ENCODE measurements at regions not wholly inside any gene's neighbourhood (a gene's known extent, or its start where the extent isn't known, plus 50 kb on each side); places are given as distances from the start of the nearest gene placed in this dataset.

GRCh38 chr17:71970312-71970711 lies 150.5 kb upstream of the SOX9 start:
- no peak for DNase-seq

GRCh38 chr17:71974051-71974450 lies 146.8 kb upstream of the SOX9 start:
- no peak for DNase-seq

DNA sequence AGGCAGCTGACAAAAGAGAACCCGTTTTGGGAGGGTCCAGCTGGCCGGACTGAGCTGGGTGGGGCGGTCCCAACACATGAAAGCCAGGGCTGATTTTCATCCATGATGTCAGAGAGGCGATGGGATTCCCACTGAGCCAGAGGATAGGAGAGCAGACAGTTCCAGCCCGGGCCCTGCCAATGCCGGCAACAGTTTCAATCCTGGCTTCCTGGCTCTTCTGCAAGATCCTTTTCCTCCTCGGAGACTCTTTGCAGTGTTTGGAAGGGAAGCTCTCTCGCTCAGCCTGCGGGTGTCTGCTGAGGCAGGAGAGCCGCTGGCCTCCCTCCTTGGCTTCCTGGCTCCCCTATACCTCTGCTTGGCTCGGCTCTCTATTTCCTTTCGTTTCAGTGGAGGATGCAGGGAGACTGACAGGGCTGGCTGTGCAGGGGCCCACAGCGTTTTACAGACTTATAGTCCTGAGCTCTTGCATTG lies 145.5 kb upstream of the SOX9 start:
- no peak for DNase-seq

GRCh38 chr17:71976011-71976649 lies 144.7 kb upstream of the SOX9 start:
- DNase-seq, result no peak

DNA sequence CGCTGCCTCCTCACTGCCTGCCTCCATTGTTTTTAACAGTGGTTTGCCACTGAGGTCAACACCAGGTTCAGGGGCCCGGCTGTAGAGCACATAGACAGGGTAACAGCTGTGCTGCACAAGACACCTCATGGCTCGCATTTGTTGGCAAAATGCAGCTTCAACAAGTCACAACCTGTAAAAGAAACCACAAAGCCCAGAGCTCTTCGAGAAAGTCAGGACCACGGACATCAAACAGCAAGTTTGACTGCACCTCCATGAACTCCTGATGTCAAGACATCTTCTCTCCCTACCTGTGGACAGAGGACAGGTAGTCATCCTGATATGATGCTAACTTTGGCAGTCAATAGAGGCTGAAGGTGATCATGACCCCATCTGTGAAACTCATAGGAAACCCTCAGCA lies 142.4 kb upstream of the SOX9 start:
- DNase-seq, result no peak

DNA sequence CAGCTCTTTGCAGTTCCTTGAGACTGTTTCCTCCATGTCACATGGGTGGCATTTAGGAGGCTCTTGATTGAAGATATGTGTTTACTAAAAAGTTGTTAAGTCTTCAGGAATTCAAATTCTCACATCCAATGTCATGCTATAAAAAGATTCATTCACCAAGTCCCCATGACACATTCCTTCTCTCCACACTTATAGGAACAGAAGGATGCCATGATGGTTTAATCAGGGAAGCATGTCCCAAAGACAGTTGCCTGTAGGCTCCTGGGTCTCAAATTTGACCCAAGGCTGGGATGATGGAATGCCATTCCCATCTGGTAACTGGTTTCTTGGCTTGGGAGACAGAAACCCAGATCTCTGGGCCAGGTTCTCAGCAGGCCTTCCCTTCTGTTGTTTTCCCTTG lies 140.6 kb upstream of the SOX9 start:
- no peak for DNase-seq

DNA sequence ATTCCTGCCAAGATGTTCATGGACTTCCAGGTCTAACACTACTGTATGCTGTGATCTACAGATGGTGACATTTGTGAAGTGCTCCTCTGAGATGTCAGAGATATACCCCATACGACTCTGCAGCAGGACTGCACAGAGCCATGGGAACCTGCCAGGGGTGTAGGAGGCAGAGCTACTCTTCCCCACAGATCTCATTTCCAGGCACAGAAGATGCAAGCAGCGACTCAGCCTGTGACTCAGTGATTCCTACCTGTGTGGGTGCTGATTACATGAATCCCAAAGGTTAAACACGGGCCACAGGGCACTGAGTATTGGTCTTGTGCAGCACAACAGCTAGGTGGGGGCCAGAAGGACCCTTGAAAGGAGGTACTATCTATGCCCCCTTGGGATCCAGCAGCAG lies 137.0 kb upstream of the SOX9 start:
- no peak for DNase-seq

DNA sequence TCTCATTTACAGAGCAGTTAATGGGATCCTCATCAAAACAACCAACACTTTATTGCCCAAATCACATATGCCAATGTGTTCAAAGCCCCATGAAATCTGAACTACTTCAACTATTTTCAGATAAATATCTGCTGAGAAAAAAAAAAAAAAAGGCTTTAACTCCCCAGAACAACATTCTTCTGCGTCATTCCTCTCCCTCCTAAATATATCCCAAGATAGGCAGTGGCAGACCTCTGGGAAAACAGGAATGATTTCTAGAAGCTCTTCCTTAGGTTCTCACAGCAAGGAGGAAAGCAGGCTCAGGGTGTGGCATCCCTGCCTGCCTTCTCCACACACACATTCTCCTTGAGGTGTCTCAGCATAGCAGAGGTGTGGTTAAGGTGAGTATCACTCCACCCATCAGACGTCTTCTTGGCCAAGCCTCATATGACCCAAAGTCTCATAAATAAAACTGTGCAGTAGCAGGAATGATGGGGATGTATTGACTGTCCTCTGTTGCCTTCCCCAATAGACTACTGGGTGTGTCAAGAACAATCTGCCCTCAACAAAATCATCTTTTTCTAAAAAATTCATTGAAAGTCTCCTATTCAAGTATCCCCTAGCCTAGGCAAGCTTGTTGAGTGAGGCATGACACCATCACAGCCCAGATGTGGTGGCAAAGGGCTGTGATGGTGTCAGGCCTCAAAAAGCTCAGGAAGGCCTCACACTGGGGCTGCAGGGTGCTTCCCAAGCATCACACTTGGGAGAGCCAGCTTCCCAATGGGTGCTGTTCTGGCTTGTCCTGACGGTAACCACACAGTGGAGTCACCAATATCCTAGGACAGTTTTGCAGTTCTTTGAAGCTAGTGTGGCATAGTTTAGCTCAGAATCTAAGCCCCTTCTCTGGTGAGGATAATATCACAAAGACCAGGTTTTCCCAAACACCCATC lies 135.4 kb upstream of the SOX9 start:
- no peak for DNase-seq

GRCh38 chr17:71986886-71987285 lies 133.9 kb upstream of the SOX9 start:
- no peak for DNase-seq

DNA sequence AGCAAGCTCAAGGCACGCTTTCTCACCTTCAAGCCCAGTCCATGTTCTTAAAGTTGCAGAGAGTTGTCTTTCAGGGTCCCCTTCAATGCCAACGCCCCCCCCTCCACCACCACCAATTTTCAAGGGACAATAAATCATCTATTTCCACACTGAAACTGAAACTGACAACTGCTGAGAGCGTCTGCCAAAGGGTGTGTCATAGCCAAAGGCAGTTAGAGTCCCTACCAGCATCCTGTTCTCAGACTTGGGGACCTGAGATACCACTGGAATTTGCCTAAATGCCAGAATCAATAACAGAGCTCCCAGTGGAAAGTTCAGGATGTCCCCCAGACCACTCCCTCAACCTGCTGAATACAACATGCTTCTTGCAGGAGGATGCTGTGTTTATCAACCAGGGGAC lies 133.2 kb upstream of the SOX9 start:
- no peak for DNase-seq

GRCh38 chr17:71989117-71989516 lies 131.7 kb upstream of the SOX9 start:
- no peak for DNase-seq

GRCh38 chr17:71993363-71993762 lies 127.5 kb upstream of the SOX9 start:
- DNase-seq, result no peak

GRCh38 chr17:71995590-71995989 lies 125.2 kb upstream of the SOX9 start:
- DNase-seq, result no peak

DNA sequence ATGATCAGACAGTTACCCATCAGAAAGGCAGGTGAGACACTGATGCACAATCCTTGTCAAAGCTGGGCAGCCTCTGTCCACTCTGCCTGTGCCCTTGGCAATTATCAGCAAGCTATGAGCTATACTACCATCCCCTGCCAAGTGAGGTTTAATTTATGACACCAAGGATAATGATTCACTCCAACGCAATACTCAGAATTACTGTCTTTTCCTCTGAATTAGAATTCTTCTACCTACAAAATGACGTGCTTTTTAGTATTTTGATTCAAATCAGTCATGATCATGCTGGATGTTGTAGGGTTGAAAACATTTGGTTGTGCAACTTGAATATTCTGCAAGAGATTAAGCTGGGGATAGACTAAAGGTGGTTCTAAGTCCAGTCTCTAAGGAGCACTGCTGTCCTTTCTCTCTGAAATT lies 116.8 kb upstream of the SOX9 start:
- no peak for DNase-seq

- no peak for DNase-seq
Measured at GRCh38 chr17:72004611-72005331, 116.0 kb upstream of the SOX9 start.

DNA sequence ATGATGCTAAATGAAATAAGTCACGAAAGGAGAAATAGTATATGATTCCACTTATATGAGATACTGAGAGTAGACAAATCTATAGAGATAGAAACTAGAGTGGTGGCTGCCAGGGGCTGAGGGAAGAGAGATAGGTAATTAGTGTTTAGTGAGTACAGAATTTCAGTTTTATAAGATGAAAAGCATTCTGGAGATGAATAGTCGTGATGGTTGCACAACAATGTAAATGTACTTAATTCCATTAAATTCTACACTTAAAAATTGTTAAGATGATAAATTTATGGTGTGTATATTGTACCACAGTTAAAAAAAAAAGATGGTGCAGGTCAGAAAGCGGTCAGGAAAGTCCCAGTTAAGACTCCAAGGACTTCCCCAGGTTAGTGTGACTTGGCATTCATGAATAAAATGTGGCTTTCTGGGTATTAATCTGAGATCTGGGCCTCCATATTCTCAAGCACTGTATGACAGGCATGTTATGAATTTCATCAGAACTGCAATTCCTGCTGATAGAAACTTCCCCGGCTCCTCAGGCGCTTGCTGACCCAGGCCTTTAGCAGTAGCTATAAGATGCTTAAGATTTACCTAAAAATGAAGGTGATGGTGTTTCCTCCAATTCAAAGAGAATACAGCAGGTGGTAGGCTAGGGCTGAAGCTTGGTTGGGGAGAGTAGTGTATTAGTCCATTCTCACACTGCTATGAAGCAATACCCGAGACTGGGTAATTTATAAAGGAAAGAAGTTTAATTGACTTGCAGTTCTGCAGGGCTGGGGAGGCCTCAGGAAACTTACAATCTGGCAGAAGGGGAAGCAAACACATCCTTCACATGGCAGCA lies 115.3 kb upstream of the SOX9 start:
- DNase-seq, result no peak

DNA sequence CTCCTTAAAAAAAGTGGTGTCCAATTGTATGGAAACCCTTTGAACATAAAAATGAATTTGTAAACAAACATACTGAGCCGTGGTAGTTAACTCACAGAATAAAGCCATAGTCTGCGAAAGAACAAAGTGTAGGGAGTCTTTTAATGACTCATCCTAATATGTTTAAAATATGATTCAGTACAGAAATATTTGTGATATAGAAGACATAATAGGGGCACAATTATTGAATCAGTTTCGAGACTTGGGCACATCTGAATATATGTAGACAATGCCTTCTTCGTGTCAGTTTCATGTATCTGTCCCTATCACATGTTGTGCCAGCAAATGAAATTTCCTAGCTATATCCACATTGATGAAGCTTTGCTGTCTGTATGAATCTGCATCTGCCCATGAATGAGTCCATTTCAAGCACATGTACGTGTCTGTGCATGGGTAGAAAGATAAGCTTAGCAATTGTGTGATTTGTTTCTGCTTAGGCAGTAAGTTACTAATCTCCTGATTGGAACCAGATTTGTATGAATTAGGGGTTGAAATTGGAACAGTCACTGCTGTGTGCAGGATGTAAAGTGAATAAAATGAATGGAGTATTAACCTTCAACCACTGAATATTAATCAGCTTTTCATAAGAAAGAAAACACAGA lies 112.5 kb upstream of the SOX9 start:
- DNase-seq, result no peak

GRCh38 chr17:72011561-72011960 lies 109.3 kb upstream of the SOX9 start:
- no peak for DNase-seq

GRCh38 chr17:72021417-72022041 lies 99.3 kb upstream of the SOX9 start:
- DNase-seq, result no peak

DNA sequence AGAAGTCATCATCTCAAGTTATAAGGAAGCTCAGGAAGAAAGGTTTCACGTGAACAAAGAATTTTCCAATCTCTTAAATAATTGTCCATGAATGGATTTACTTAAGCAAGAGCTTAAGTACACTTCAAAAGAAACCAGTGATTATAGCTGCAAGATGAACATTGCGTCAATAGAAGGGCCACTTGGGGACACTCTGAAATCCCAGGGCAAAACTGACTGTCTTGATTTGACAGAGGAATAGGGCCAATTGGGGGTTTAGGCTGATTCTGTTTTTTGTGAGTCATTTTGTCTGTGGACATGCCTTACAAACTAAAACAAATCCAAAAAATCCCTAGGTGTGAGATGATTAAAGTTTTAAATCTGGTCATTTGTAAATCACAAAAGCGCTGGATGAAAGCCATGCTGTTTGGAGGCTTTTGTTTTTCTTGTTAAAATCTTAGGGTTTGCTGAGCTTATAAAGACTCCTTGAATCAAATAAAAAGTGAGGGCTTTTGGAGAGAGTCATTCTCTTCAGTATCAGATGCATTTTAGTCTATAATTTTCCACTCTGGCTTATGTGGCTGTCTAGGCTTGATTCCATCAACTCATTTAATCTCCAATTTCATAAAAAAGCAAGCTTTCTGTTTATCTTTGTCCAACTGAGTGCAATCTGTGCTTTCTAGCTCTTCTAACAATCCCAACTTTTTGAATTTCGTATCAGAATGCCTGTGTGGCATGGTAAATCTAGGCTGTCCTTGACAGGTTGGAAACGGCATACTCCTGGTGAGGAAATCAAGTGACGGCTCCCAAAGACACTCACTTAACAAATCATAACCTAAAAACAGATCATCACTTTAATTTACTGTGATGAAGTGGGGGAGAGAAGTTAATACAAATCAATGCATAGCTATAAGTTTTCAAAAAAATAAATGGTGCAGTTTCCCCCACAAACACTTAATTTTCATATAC lies 98.2 kb upstream of the SOX9 start:
- no peak for DNase-seq

DNA sequence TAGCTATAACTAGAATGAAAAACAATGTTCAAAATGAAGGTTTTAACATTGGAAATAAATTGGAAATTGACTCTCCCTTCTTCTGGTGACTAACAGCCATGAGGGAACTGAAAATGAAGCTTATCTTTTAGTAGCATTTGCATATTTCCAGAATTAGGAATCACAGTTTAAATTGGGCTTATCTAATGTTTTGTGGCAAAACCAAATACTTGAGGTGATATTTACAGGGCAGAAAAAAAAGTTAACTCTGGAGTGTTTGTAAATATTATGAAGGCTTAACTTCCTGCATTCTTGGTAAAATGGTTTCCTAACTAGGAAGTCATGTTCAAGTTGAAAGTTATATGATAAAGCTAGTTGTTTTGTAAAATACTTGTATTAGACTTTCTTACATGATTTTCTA lies 96.4 kb upstream of the SOX9 start:
- no peak for DNase-seq
